ENCODE measurements at regions not wholly inside any gene's neighbourhood (a gene's known extent, or its start where the extent isn't known, plus 50 kb on each side); places are given as distances from the start of the nearest gene placed in this dataset.

- intact Hi-C loops (cut with micrococcal nuclease): no loop called here
- POLR2A ChIA-PET: interaction anchor here (0.8 kb wide), 1 partner anchor 9 kb away, joined by 3 read pairs; no protein-coding TSS in a partner anchor
- H3K9me3 Mint-ChIP-seq: no peaks in the 10 kb centered on the region
- no peaks in the 10 kb centered on the region for H3K27me3 Mint-ChIP-seq
- CTCF ChIA-PET: no interaction called here
- no peaks in the 10 kb centered on the region for H3K36me3 Mint-ChIP-seq
- no peak overlapping the region for H3K27ac Mint-ChIP-seq
- H3K4me1 Mint-ChIP-seq (ENCODE audit: low read depth): peaks cover 5% of the 10 kb centered on the region
- no peak overlapping the region for H3K4me3 Mint-ChIP-seq
- no peak for DNase-seq
Measured at GRCh38 chr2:12318427-12319057, 398.2 kb upstream of the TRIB2 start.

GRCh38 chr2:12320027-12320734 lies 396.6 kb upstream of the TRIB2 start:
- ChIA-PET POLR2A (no interaction called here), CTCF (no interaction called here)
- no peaks in the 10 kb centered on the region for H3K27me3 Mint-ChIP-seq
- no peaks in the 10 kb centered on the region for H3K9me3 Mint-ChIP-seq
- no peak overlapping the region for H3K27ac Mint-ChIP-seq
- no peak overlapping the region for H3K4me3 Mint-ChIP-seq
- no peaks in the 10 kb centered on the region for H3K36me3 Mint-ChIP-seq
- no peaks in the 10 kb centered on the region for H3K4me1 Mint-ChIP-seq (ENCODE audit: low read depth)
- no peak for DNase-seq
- intact Hi-C loops (cut with micrococcal nuclease): no loop called here

- intact Hi-C loops (cut with micrococcal nuclease): no loop called here
Measured at GRCh38 chr2:12320991-12321641, 395.6 kb upstream of the TRIB2 start.

GRCh38 chr2:12321886-12322285 lies 394.9 kb upstream of the TRIB2 start:
- intact Hi-C loops (cut with micrococcal nuclease): no loop called here
- Mint-ChIP-seq H3K4me1 (ENCODE audit: low read depth) (no peaks in the 10 kb centered on the region), H3K36me3 (no peaks in the 10 kb centered on the region), H3K27me3 (no peaks in the 10 kb centered on the region), H3K4me3 (no peak overlapping the region), H3K27ac (no peak overlapping the region), H3K9me3 (no peaks in the 10 kb centered on the region)
- ChIA-PET POLR2A (no interaction called here), CTCF (interaction anchor here (0.9 kb wide), 1 partner anchor 353 kb away, joined by 3 read pairs; no protein-coding TSS in a partner anchor)
- DNase-seq: no peak

More at GRCh38 chr2:12320991-12321641, 395.6 kb upstream of the TRIB2 start:
- H3K9me3 Mint-ChIP-seq: no peaks in the 10 kb centered on the region
- no peaks in the 10 kb centered on the region for H3K27me3 Mint-ChIP-seq
- H3K4me1 Mint-ChIP-seq (ENCODE audit: low read depth): no peaks in the 10 kb centered on the region
- DNase-seq: no peak
- ChIA-PET POLR2A (no interaction called here), CTCF (interaction anchor here (0.8 kb wide), 1 partner anchor 395 kb away, joined by 3 read pairs; the partner anchor contains the start of gene TRIB2)
- H3K27ac Mint-ChIP-seq: no peak overlapping the region
- no peaks in the 10 kb centered on the region for H3K36me3 Mint-ChIP-seq
- no peak overlapping the region for H3K4me3 Mint-ChIP-seq

GRCh38 chr2:12325806-12326205 lies 390.9 kb upstream of the TRIB2 start:
- H3K4me1 Mint-ChIP-seq (ENCODE audit: low read depth): no peaks in the 10 kb centered on the region
- H3K27me3 Mint-ChIP-seq: no peaks in the 10 kb centered on the region
- intact Hi-C loops (cut with micrococcal nuclease): no loop called here
- CTCF ChIA-PET: interaction anchor here (1.2 kb wide), 1 partner anchor 390 kb away, joined by 3 read pairs; no protein-coding TSS in a partner anchor
- no peak overlapping the region for H3K27ac Mint-ChIP-seq
- no peak for DNase-seq
- H3K9me3 Mint-ChIP-seq: no peaks in the 10 kb centered on the region
- H3K4me3 Mint-ChIP-seq: no peak overlapping the region
- H3K36me3 Mint-ChIP-seq: no peaks in the 10 kb centered on the region
- POLR2A ChIA-PET: no interaction called here

GRCh38 chr2:12326449-12327190 lies 390.1 kb upstream of the TRIB2 start:
- Mint-ChIP-seq H3K27ac (no peak overlapping the region), H3K9me3 (peaks cover under 1% of the 10 kb centered on the region), H3K36me3 (no peaks in the 10 kb centered on the region), H3K4me1 (ENCODE audit: low read depth) (no peaks in the 10 kb centered on the region), H3K27me3 (no peaks in the 10 kb centered on the region), H3K4me3 (no peak overlapping the region)
- peak; percentile 13 for DNase-seq
- intact Hi-C loops (cut with micrococcal nuclease): no loop called here
- ChIA-PET POLR2A (no interaction called here), CTCF (interaction anchor here (0.8 to 1.2 kb wide), 2 partner anchors 390 kb away, joined by 3 read pairs; partner anchors contain the start of gene TRIB2)

- Mint-ChIP-seq H3K9me3 (peaks cover 2% of the 10 kb centered on the region), H3K27ac (no peak overlapping the region), H3K4me1 (ENCODE audit: low read depth) (peaks cover 8% of the 10 kb centered on the region), H3K27me3 (no peaks in the 10 kb centered on the region), H3K4me3 (no peak overlapping the region), H3K36me3 (no peaks in the 10 kb centered on the region)
- DNase-seq: no peak
- ChIA-PET POLR2A (no interaction called here), CTCF (no interaction called here)
- intact Hi-C loops (cut with micrococcal nuclease): no loop called here
Measured at GRCh38 chr2:12330916-12331315, 385.8 kb upstream of the TRIB2 start.

- DNase-seq: no peak
- no peaks in the 10 kb centered on the region for H3K36me3 Mint-ChIP-seq
- no peak overlapping the region for H3K4me3 Mint-ChIP-seq
- H3K27me3 Mint-ChIP-seq: no peaks in the 10 kb centered on the region
- ChIA-PET CTCF (no interaction called here), POLR2A (no interaction called here)
- intact Hi-C loops (cut with micrococcal nuclease): no loop called here
- H3K27ac Mint-ChIP-seq: no peak overlapping the region
- H3K9me3 Mint-ChIP-seq: peaks cover 2% of the 10 kb centered on the region
- H3K4me1 Mint-ChIP-seq (ENCODE audit: low read depth): peaks cover 8% of the 10 kb centered on the region
Measured at GRCh38 chr2:12331698-12332097, 385.0 kb upstream of the TRIB2 start.

GRCh38 chr2:12333293-12333692 lies 383.4 kb upstream of the TRIB2 start:
- no peak overlapping the region for H3K27ac Mint-ChIP-seq
- intact Hi-C loops (cut with micrococcal nuclease): no loop called here
- H3K27me3 Mint-ChIP-seq: no peaks in the 10 kb centered on the region
- POLR2A ChIA-PET: no interaction called here
- peaks cover 8% of the 10 kb centered on the region for H3K4me1 Mint-ChIP-seq (ENCODE audit: low read depth)
- no peak overlapping the region for H3K4me3 Mint-ChIP-seq
- CTCF ChIA-PET: no interaction called here
- H3K36me3 Mint-ChIP-seq: no peaks in the 10 kb centered on the region
- H3K9me3 Mint-ChIP-seq: peaks cover 2% of the 10 kb centered on the region
- no peak for DNase-seq

GRCh38 chr2:12334412-12334966 lies 382.2 kb upstream of the TRIB2 start:
- Mint-ChIP-seq H3K27ac (no peak overlapping the region), H3K27me3 (no peaks in the 10 kb centered on the region), H3K9me3 (peaks cover 2% of the 10 kb centered on the region), H3K4me3 (no peak overlapping the region), H3K4me1 (ENCODE audit: low read depth) (peaks cover 8% of the 10 kb centered on the region), H3K36me3 (no peaks in the 10 kb centered on the region)
- intact Hi-C loops (cut with micrococcal nuclease): no loop called here
- POLR2A ChIA-PET: no interaction called here
- CTCF ChIA-PET: no interaction called here
- no peak for DNase-seq

GRCh38 chr2:12335131-12335530 lies 381.6 kb upstream of the TRIB2 start:
- ChIA-PET CTCF (no interaction called here), POLR2A (no interaction called here)
- Mint-ChIP-seq H3K27me3 (no peaks in the 10 kb centered on the region), H3K36me3 (no peaks in the 10 kb centered on the region), H3K4me3 (no peak overlapping the region), H3K27ac (no peak overlapping the region), H3K4me1 (ENCODE audit: low read depth) (peaks cover 8% of the 10 kb centered on the region), H3K9me3 (peaks cover 2% of the 10 kb centered on the region)
- intact Hi-C loops (cut with micrococcal nuclease): no loop called here
- no peak for DNase-seq

- H3K27me3 Mint-ChIP-seq: no peaks in the 10 kb centered on the region
- intact Hi-C loops (cut with micrococcal nuclease): no loop called here
- ChIA-PET POLR2A (no interaction called here), CTCF (no interaction called here)
- no peak overlapping the region for H3K27ac Mint-ChIP-seq
- peaks cover 8% of the 10 kb centered on the region for H3K4me1 Mint-ChIP-seq (ENCODE audit: low read depth)
- H3K4me3 Mint-ChIP-seq: no peak overlapping the region
- no peaks in the 10 kb centered on the region for H3K36me3 Mint-ChIP-seq
- DNase-seq: no peak
- peaks cover 2% of the 10 kb centered on the region for H3K9me3 Mint-ChIP-seq
Measured at GRCh38 chr2:12335995-12336394, 380.7 kb upstream of the TRIB2 start.

All from activated CD4-positive, alpha-beta memory T cell treated with anti-CD3 and anti-CD28 coated beads for 36 hours (primary cell).